Ascending aorta (tissue), 2 donors: ENCODE measurements at regions not wholly inside any gene's neighbourhood (a gene's known extent, or its start where the extent isn't known, plus 50 kb on each side); places are given as distances from the start of the nearest gene placed in this dataset.
A peak's percentile ranks its signal among the peaks of the same experiment; 100 is the strongest.
"Not testable (repeated sequence)": the region's sequence is repeated elsewhere in the genome, so short reads cannot be mapped to it uniquely, and the experiment has no call there.

Source experiments
- DNase-seq, 2 donors: peaks; one replicate each; pipeline ENCODE4 v3.0.0-alpha.2; 2019; ENCODE audit warnings: low spot score in 2 of 2
- H3K27ac ChIP-seq, 2 donors: fragments of 200-600 bp; sonication (generic); one replicate each; pipeline ENCODE4 v1.5.1; 2016 to 2017; ENCODE audit warnings: mild to moderate bottlenecking in 1 of 2
- H3K27me3 ChIP-seq: fragments of 200-600 bp; sonication (generic); one replicate; pipeline ENCODE4 v1.5.1; 2017
- H3K36me3 ChIP-seq, 2 donors: fragments of 200-600 bp; sonication (generic); one replicate each; pipeline ENCODE4 v1.5.1; 2016
- H3K4me1 ChIP-seq, 2 donors: fragments of 200-600 bp; sonication (generic); one replicate each; pipeline ENCODE4 v1.5.1; 2016 to 2017; ENCODE audit warnings: mild to moderate bottlenecking in 1 of 2
- H3K4me3 ChIP-seq, 2 donors: fragments of 200-600 bp; sonication (generic); one replicate each; pipeline ENCODE4 v1.5.1; 2016 to 2017; ENCODE audit warnings: mild to moderate bottlenecking in 1 of 2
- H3K9me3 ChIP-seq, 2 donors: fragments of 200-600 bp; sonication (generic); one replicate each; pipeline ENCODE4 v1.5.1; 2016
- CTCF ChIP-seq, 3 experiments: fragments of 200-600 bp in 2 of 3; fragments of 450-650 bp in 1 of 3; sonication (generic) in 2 of 3; IDR thresholded peaks; one replicate each; pipeline ENCODE4 v1.5.1; 2016 to 2019; ENCODE audit warnings: antibody characterized with exemption in 3 of 3, mild to moderate bottlenecking in 1 of 3, moderate library complexity in 1 of 3
- intact Hi-C: fragments of 100-400 bp; cut with DNase I; formaldehyde crosslinking; loops from one replicate; pipeline ENCODE4 v1.15.1; 2023

- Histone ChIP-seq H3K36me3 (no peaks in the 10 kb centered on the region), H3K4me3 (no peak overlapping the region), H3K9me3 (no peaks in the 10 kb centered on the region), H3K4me1 (peaks cover 0 to 6% of the 10 kb centered on the region in 2 donors), H3K27me3 (no peaks in the 10 kb centered on the region), H3K27ac (peak overlapping the region; percentile 32 to 36)
- TF ChIP-seq CTCF (IDR thresholded peaks at IDR 0.05), result no peak
- DNase-seq, result no peak
- intact Hi-C loops, result no loop called here
Observed at GRCh38 chr14:71555654-71556559, 376.3 kb upstream of the RGS6 start.

GRCh38 chr14:71556730-71557129, 375.5 kb upstream of the RGS6 start:
- Histone ChIP-seq H3K27me3 (no peaks in the 10 kb centered on the region), H3K36me3 (no peaks in the 10 kb centered on the region), H3K9me3 (no peaks in the 10 kb centered on the region), H3K4me1 (peaks cover 0 to 6% of the 10 kb centered on the region in 2 donors), H3K27ac (no peak overlapping the region), H3K4me3 (no peak overlapping the region)
- TF ChIP-seq CTCF (IDR thresholded peaks at IDR 0.05), result no peak
- DNase-seq, result no peak
- intact Hi-C loops, result no loop called here

- Histone ChIP-seq H3K36me3 (no peaks in the 10 kb centered on the region), H3K9me3 (no peaks in the 10 kb centered on the region), H3K4me3 (no peak overlapping the region), H3K27ac (no peak overlapping the region), H3K27me3 (no peaks in the 10 kb centered on the region), H3K4me1 (peaks cover 0 to 6% of the 10 kb centered on the region in 2 donors)
- no peak for DNase-seq
- TF ChIP-seq CTCF (IDR thresholded peaks at IDR 0.05), result no peak
- intact Hi-C loops, result no loop called here
Observed at GRCh38 chr14:71557351-71557750, 374.9 kb upstream of the RGS6 start.

GRCh38 chr14:71558943-71559342, 373.3 kb upstream of the RGS6 start:
- H3K27me3 ChIP-seq, H3K9me3 ChIP-seq, H3K36me3 ChIP-seq, H3K27ac ChIP-seq, DNase-seq, H3K4me1 ChIP-seq, H3K4me3 ChIP-seq, intact Hi-C loops: not testable (repeated sequence)

GRCh38 chr14:71560751-71561150, 371.5 kb upstream of the RGS6 start:
- intact Hi-C loops, result no loop called here
- Histone ChIP-seq H3K4me3 (no peak overlapping the region), H3K27ac (no peak overlapping the region), H3K9me3 (no peaks in the 10 kb centered on the region), H3K27me3 (no peaks in the 10 kb centered on the region), H3K4me1 (peaks cover 0 to under 1% of the 10 kb centered on the region in 2 donors), H3K36me3 (no peaks in the 10 kb centered on the region)
- no peak for DNase-seq
- no peak for TF ChIP-seq CTCF (IDR thresholded peaks at IDR 0.05)

GRCh38 chr14:71563492-71564153, 368.6 kb upstream of the RGS6 start:
- Histone ChIP-seq H3K27me3 (no peaks in the 10 kb centered on the region), H3K4me3 (no peak overlapping the region), H3K9me3 (no peaks in the 10 kb centered on the region), H3K4me1 (no peaks in the 10 kb centered on the region), H3K27ac (no peak overlapping the region), H3K36me3 (no peaks in the 10 kb centered on the region)
- TF ChIP-seq CTCF (IDR thresholded peaks at IDR 0.05), result no peak
- intact Hi-C loops, result no loop called here
- no peak for DNase-seq
